HL-60 (cell line): ENCODE measurements at regions not wholly inside any gene's neighbourhood (a gene's known extent, or its start where the extent isn't known, plus 50 kb on each side); places are given as distances from the start of the nearest gene placed in this dataset.

Experiments used
- CTCF ChIP-seq: IDR thresholded peaks from one replicate; pipeline ENCODE4 v1.5.1; 2011; ENCODE audit warnings: low read length, control low read depth, inconsistent platforms; ENCODE audit not compliant: insufficient read depth
- GABPA ChIP-seq: IDR thresholded peaks from 2 replicates; pipeline ENCODE4 v1.6.1; 2012; ENCODE audit warnings: low read depth
- POLR2AphosphoS5 ChIP-seq: IDR thresholded peaks from 2 replicates; pipeline ENCODE4 v1.6.1; 2012; ENCODE audit warnings: low read depth

GRCh38 chr6:137282254-137282653 is 63.1 kb upstream of the IFNGR1 start:
- TF ChIP-seq CTCF (no peak), POLR2AphosphoS5 (peak; percentile 66), GABPA (no peak)
